DMS 273 (cell line): ENCODE measurements at regions not wholly inside any gene's neighbourhood (a gene's known extent, or its start where the extent isn't known, plus 50 kb on each side); places are given as distances from the start of the nearest gene placed in this dataset.
"Not testable (repeated sequence)": the region's sequence is repeated elsewhere in the genome, so short reads cannot be mapped to it uniquely, and the experiment has no call there.

Experiments
- DNase-seq: peaks from one replicate; lab custom pipeline; 2025; ENCODE audit not compliant: unreplicated experiment; lab: John Stamatoyannopoulos, UW

DNA sequence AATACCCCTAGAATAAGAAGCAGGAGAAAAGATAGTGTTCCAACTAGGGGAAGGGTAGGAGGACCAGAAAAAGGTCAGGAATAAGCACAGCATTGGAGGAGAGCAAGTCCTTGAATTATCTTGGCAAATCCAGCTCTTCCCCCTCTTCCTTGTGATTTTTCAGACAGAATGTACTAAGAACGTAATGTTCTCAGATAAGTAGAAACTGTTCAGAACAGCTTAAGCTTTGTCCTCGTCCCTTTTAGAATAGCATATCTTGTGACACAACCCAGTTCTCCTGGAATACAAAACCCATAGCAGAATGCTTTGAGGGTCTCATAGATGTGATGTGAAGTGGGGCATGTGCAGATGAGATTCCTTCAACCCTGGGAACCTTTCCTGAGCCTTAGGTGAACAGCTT, 97.4 kb downstream of the EMB start:
- DNase-seq: no peak

DNA sequence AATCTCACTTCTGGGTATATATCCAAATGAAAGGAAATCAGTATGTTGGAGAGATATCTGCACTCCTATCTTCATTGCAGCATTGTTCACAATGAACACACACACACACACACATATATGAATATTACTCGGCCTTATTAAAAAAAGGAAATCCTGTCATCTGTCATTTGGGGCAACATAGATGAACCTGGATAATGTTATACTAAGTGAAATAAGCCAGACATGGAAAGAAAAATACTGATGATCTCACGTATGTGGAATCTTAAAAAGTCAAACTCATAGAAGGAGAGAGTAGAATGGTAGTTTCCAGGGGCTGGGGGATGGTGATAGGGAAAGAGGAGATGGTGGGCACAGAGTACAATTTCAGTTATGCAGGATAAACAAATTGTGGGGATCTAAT, 100.3 kb downstream of the EMB start:
- DNase-seq: no peak

DNA sequence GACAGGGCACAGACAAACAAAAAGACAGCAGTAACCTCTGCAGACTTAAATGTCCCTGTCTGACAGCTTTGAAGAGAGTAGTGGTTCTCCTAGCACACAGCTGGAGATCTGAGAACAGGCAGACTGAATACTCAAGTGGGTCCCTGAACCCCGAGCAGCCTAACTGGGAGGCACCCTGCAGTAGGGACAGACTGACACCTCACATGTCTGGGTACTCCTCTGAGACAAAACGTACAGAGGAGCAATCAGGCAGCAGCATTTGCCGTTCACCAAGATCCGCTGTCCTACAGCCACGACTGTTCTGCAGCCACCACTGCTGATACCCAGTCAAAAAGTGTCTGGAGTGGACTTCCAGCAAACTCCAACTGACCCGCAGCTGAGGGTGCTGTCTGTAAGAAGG, 110.5 kb downstream of the EMB start:
- DNase-seq: not testable (repeated sequence)

GRCh38 chr5:50328193-50328729, 112.8 kb downstream of the EMB start:
- no peak for DNase-seq

DNA sequence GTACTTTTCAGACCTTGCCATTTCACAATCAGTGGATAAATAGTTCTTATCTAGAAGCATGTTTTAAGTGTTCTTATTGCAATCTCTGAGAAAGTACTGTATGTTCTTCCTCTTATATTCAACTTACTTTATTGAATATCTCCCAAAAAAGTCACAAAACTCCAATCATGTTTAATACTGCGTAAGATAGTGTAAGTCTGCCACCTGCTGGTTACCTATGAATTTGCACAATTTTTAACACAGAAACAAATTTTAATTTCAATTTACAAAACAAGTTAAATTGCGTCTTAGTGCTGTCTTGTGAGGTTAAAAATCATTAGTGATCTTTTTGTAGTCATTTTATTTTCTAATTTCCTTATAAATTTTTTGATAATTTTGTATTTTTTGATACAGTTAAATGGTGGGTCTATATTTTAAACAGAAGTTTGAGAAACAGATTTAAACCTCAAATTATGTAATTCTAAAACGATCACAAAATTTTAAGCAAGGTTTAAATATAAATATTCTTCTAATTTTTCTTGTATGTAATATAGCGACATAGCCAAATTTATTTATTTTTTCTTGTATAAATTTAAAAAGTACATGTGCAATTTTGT, 115.8 kb downstream of the EMB start:
- DNase-seq: peak; percentile 55

DNA sequence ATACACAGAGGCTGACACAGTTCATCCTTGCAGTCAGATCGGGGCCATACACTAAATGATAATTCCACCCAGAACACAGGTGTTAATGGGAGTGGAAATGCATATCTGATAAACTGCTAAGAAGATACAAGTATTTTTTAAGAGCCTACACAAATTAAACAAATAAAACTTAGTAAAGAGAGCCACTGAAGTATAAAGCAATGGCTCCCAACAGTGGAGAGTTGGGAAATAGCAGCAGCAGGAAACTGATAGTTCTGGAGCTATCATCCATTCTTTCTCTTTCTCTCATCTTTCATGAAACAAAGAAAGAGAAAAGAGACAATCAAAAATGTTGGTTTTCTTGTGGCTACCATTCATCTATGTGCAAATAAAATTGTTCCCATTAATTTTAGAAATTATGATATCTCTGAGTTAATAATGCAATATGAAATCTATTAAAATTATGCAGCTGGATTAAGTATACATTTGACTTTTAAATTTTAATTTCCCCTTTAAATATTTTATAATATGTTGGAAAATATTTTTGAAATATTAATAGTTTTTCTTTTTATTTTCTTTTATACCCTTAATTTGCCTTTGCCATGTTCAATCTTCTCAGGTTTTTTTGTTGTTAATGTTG, 120.8 kb downstream of the EMB start:
- peak; percentile 10 for DNase-seq

- no peak for DNase-seq
Observed at GRCh38 chr5:50318220-50318619, 122.9 kb downstream of the EMB start.

DNA sequence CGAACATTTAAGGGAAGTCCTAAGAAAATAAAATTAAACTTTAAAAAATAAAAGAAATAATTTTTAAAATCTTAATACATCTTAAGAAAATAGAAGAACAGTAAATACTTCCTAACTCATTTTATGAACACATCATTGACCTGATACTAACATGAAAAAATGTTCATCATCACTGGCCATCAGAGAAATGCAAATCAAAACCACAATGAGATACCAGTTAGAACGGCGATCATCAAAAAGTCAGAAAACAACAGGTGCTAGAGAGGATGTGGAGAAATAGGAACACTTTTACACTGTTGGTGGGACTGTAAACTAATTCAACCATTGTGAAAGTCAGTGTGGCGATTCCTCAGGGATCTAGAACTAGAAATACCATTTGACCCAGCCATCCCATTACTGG, 134.6 kb downstream of the EMB start:
- not testable (repeated sequence) for DNase-seq

GRCh38 chr5:50302815-50303490, 138.1 kb downstream of the EMB start:
- no peak for DNase-seq

DNA sequence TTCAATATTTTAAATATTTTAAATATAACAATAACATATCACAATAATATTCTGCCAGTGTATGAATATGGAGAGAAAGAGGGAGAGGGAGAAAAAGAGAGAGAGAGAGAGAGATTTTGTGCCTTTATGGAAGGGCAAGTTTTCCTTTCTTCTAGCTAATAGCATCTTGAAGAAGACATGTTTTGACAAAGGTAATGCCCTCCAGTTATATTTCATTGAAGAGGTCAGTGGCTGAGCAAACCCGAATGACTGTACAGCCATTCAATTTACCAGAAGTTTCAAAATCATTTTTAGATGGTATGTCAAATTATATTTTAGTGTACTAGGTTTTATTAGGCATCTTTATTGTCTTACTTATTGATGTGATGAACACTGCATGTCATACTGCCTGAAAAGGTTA, 139.3 kb downstream of the EMB start:
- no peak for DNase-seq

GRCh38 chr5:50300878-50301277, 140.2 kb downstream of the EMB start:
- no peak for DNase-seq

DNA sequence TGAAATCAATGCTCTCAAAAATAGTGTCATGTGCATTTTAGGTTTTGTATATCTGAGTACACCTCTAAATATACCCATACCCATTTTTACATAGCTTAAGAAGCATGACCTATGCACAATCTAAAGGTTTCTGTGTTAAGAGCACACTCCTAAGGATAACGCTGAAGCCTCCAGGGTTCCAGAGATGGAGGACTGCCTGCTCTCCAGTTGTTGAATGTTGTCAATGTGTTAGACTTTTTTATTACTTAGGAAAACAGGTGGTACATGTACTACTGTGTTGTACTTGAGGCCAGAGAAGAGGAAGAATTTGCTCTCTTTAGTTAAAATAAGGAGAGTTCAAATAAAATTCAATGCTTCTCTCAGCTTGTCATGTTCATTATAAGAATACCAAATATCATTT, 141.2 kb downstream of the EMB start:
- DNase-seq: no peak

DNA sequence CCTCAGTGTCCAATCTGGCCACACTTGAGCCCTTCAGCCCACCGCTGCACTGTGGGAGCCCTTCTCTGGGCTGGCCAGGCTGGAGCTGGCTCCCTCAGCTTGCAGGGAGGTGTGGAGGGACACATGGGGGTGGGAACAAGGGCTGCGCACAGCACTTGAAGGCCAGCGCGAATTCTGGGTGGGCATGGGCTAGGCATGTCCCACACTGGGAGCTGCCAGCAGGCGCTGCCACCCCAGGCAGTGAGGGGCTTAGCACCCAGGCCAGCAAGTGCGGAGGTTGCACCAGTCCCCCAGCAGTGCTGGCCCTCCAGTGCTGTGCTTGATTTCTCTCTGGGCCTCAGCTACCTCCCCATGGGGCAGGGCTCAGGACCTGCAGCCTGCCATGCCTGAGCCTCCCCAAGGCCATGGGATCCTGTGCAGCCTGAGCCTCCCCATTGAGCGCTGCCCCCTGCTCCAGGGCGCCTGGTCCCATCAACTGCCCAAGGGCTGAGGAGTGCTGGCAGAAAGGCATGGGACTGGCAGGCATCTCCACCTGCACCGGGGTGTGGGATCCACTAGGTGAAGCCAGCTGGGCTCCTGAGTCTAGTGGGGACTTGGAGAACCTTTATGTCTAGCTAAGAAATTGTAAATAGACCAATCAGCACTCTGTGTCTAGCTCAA, 148.2 kb downstream of the EMB start:
- no peak for DNase-seq

DNA sequence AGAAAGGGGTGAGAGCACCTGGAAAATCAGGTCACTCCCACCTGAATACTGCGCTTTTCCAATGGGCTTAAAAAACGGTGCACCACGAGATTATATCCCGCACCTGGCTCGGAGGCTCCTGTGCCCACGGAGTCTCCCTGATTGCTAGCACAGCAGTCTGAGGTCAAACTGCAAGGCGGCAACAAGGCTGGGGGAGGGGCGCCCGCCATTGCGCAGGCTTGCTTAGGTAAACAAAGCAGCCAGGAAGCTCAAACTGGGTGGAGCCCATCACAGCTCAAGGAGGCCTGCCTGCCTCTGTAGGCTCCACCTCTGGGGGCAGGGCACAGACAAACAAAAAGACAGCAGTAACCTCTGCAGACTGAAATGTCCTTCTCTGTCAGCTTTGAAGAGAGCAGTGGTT, 160.6 kb downstream of the EMB start:
- not testable (repeated sequence) for DNase-seq
